22Rv1 (cell line): ENCODE measurements at regions not wholly inside any gene's neighbourhood (a gene's known extent, or its start where the extent isn't known, plus 50 kb on each side); places are given as distances from the start of the nearest gene placed in this dataset.

ENCODE experiments used
- CTCF ChIP-seq: fragments of 450-650 bp; IDR thresholded peaks from 2 replicates; pipeline ENCODE4 v1.5.1; 2017; ENCODE audit warnings: mild to moderate bottlenecking
- ZFX ChIP-seq: fragments of 450-650 bp; IDR thresholded peaks from 2 replicates; pipeline ENCODE4 v1.6.1; 2017; ENCODE audit warnings: antibody characterized with exemption, borderline replicate concordance

- TF ChIP-seq CTCF (no peak), ZFX (no peak)
Measured at GRCh38 chr5:143676802-143677201, 135.2 kb upstream of the HMHB1 start.
